ENCODE measurements at regions not wholly inside any gene's neighbourhood (a gene's known extent, or its start where the extent isn't known, plus 50 kb on each side); places are given as distances from the start of the nearest gene placed in this dataset.

DNA sequence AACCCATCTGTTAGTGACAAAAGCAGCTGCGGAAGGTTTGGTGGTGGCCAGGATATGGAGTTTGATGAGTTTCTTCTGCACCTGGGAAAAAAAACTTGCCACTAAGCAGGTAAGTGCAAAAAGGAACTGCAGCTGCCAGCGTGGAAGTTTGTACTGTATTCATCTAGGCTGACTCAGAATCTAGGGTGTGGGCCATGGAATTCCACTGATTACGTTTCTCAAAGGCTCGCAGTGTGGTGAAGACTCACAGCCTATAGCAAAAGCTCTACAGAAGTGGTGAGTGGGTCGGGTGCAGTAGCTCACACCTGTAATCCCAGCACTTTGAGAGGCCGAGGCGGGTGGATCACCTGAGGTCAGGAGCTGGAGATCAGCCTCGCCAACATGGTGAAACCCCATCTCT lies 334.6 kb upstream of the GRM7 start:
- no peak overlapping the region for H3K4me3 ChIP-seq
- no peak overlapping the region for H3K27ac ChIP-seq
- ATAC-seq (no peak), DNase-seq (no peak)
- no peaks in the 10 kb centered on the region for H3K36me3 ChIP-seq
- TF ChIP-seq POLR2A (IDR thresholded peaks at IDR 0.05): no peak
- TF ChIP-seq, protein P1, sequence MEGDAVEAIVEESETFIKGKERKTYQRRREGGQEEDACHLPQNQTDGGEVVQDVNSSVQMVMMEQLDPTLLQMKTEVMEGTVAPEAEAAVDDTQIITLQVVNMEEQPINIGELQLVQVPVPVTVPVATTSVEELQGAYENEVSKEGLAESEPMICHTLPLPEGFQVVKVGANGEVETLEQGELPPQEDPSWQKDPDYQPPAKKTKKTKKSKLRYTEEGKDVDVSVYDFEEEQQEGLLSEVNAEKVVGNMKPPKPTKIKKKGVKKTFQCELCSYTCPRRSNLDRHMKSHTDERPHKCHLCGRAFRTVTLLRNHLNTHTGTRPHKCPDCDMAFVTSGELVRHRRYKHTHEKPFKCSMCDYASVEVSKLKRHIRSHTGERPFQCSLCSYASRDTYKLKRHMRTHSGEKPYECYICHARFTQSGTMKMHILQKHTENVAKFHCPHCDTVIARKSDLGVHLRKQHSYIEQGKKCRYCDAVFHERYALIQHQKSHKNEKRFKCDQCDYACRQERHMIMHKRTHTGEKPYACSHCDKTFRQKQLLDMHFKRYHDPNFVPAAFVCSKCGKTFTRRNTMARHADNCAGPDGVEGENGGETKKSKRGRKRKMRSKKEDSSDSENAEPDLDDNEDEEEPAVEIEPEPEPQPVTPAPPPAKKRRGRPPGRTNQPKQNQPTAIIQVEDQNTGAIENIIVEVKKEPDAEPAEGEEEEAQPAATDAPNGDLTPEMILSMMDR (IDR thresholded peaks at IDR 0.05): no peak
- peaks cover 0 to 11% (median 0%) of the 10 kb centered on the region in 12 donors for H3K4me1 ChIP-seq
- H3K27me3 ChIP-seq: no peaks in the 10 kb centered on the region
- intact Hi-C loops (cut with DNase I): no loop called here
- 77 to 85% (median 81%) methylated on average over 8 of the region's 8 CpGs for WGBS, 4 donors
- H3K9me3 ChIP-seq: no peaks in the 10 kb centered on the region

GRCh38 chr3:6526861-6527260 lies 334.1 kb upstream of the GRM7 start:
- 32 to 46% (median 36%) methylated on average over 2 of the region's 2 CpGs for WGBS, 4 donors
- Histone ChIP-seq H3K36me3 (no peaks in the 10 kb centered on the region), H3K27ac (no peak overlapping the region), H3K27me3 (no peaks in the 10 kb centered on the region), H3K4me3 (no peak overlapping the region), H3K4me1 (peaks cover 0 to 11% (median 0%) of the 10 kb centered on the region in 12 donors), H3K9me3 (no peaks in the 10 kb centered on the region)
- intact Hi-C loops (cut with DNase I): no loop called here
- no peak for ATAC-seq
- no peak for DNase-seq
- TF ChIP-seq POLR2A (IDR thresholded peaks at IDR 0.05): no peak
- TF ChIP-seq, protein P1 (IDR thresholded peaks at IDR 0.05): no peak

- no peaks in the 10 kb centered on the region for H3K9me3 ChIP-seq
- H3K4me1 ChIP-seq: peaks cover 0 to 9% (median 0%) of the 10 kb centered on the region in 12 donors
- no peak overlapping the region for H3K27ac ChIP-seq
- TF ChIP-seq POLR2A (IDR thresholded peaks at IDR 0.05): no peak
- TF ChIP-seq, protein P1 (IDR thresholded peaks at IDR 0.05): no peak
- intact Hi-C loops (cut with DNase I): no loop called here
- no peaks in the 10 kb centered on the region for H3K27me3 ChIP-seq
- ATAC-seq (no peak), DNase-seq (no peak)
- no peaks in the 10 kb centered on the region for H3K36me3 ChIP-seq
- H3K4me3 ChIP-seq: no peak overlapping the region
Measured at GRCh38 chr3:6528951-6529350, 332.0 kb upstream of the GRM7 start.

DNA sequence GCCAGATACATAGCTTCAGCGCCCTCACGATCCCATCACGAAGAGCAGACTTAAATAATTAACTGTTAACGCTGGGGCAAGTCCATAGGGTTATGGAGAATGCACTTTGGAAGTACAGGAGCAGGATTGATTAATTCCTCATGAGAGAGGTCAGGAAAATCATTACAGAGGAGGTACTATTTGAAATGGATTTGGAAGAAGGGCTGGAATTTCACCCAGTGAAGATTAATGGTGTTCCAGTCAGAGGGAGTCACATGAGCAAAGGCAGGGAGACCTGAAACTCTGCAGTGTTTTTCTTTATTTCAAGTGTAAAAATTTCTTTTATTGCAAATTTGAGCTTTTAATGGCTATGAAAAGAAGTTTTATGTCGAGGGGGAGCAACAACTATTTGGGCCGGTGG lies 329.8 kb upstream of the GRM7 start:
- 71 to 82% (median 75%) methylated on average over 6 of the region's 6 CpGs for WGBS, 4 donors
- Histone ChIP-seq H3K4me3 (no peak overlapping the region), H3K27ac (no peak overlapping the region), H3K4me1 (no peaks in the 10 kb centered on the region), H3K27me3 (no peaks in the 10 kb centered on the region), H3K9me3 (peaks cover 0 to 9% (median 0%) of the 10 kb centered on the region in 12 donors), H3K36me3 (no peaks in the 10 kb centered on the region)
- TF ChIP-seq, protein P1 (IDR thresholded peaks at IDR 0.05): no peak
- TF ChIP-seq POLR2A (IDR thresholded peaks at IDR 0.05): no peak
- DNase-seq: no peak
- intact Hi-C loops (cut with DNase I): no loop called here
- ATAC-seq: no peak
